ENCODE measurements at regions not wholly inside any gene's neighbourhood (a gene's known extent, or its start where the extent isn't known, plus 50 kb on each side); places are given as distances from the start of the nearest gene placed in this dataset.

- intact Hi-C loops (cut with micrococcal nuclease) = no loop called here
- no peak overlapping the region for H3K27ac Mint-ChIP-seq
- no peaks in the 10 kb centered on the region for H3K36me3 Mint-ChIP-seq
Measured at GRCh38 chr9:73037613-73038012, 84.8 kb upstream of the ALDH1A1 start.

GRCh38 chr9:73034962-73035361 is 82.1 kb upstream of the ALDH1A1 start:
- no peaks in the 10 kb centered on the region for H3K9me3 ChIP-seq (ENCODE audit: control insufficient read depth in 2 of 3, low read length in 3 of 3)
- Mint-ChIP-seq H3K9me3 (no peaks in the 10 kb centered on the region), H3K36me3 (no peaks in the 10 kb centered on the region), H3K4me3 (no peak overlapping the region), H3K4me1 (peaks cover 0 to 2% (median 0%) of the 10 kb centered on the region in 7 donors), H3K27ac (no peak overlapping the region), H3K27me3 (peaks cover 12 to 31% (median 19%) of the 10 kb centered on the region in 5 donors)
- ChIA-PET CTCF (no interaction called here), POLR2A (no interaction called here)
- ATAC-seq = no peak
- H3K27me3 ChIP-seq (ENCODE audit: control insufficient read depth in 2 of 2, insufficient read depth in 2 of 2, low read length in 2 of 2) = no peaks in the 10 kb centered on the region
- no peaks in the 10 kb centered on the region for H3K36me3 ChIP-seq (ENCODE audit: control insufficient read depth in 2 of 3, insufficient read depth in 3 of 3, low read length in 3 of 3)
- H3K27ac ChIP-seq (ENCODE audit: low read depth, low read length) = no peak overlapping the region
- DNase-seq = no peak
- H3K4me3 ChIP-seq (ENCODE audit: low read length) = no peak overlapping the region
- intact Hi-C loops (cut with micrococcal nuclease) = no loop called here
- no peaks in the 10 kb centered on the region for H3K4me1 ChIP-seq (ENCODE audit: control insufficient read depth in 2 of 2, insufficient read depth in 2 of 2, low read length in 2 of 2)

More at GRCh38 chr9:73037613-73038012, 84.8 kb upstream of the ALDH1A1 start:
- no peak for ATAC-seq
- H3K36me3 ChIP-seq (ENCODE audit: control insufficient read depth in 2 of 3, insufficient read depth in 3 of 3, low read length in 3 of 3) = no peaks in the 10 kb centered on the region
- no peaks in the 10 kb centered on the region for H3K4me1 ChIP-seq (ENCODE audit: control insufficient read depth in 2 of 2, insufficient read depth in 2 of 2, low read length in 2 of 2)
- H3K27me3 ChIP-seq (ENCODE audit: control insufficient read depth in 2 of 2, insufficient read depth in 2 of 2, low read length in 2 of 2) = no peaks in the 10 kb centered on the region
- H3K27ac ChIP-seq (ENCODE audit: low read depth, low read length) = no peak overlapping the region
- no peak overlapping the region for H3K4me3 ChIP-seq (ENCODE audit: low read length)
- POLR2A ChIA-PET = no interaction called here
- peaks cover 12 to 39% (median 16%) of the 10 kb centered on the region in 5 donors for H3K27me3 Mint-ChIP-seq
- H3K9me3 Mint-ChIP-seq = no peaks in the 10 kb centered on the region
- H3K9me3 ChIP-seq (ENCODE audit: control insufficient read depth in 2 of 3, low read length in 3 of 3) = no peaks in the 10 kb centered on the region
- DNase-seq = no peak
- peaks cover 0 to 2% (median 0%) of the 10 kb centered on the region in 7 donors for H3K4me1 Mint-ChIP-seq
- H3K4me3 Mint-ChIP-seq = no peak overlapping the region
- CTCF ChIA-PET = no interaction called here

GRCh38 chr9:73031350-73031749 is 78.5 kb upstream of the ALDH1A1 start:
- H3K36me3 Mint-ChIP-seq = no peaks in the 10 kb centered on the region
- Histone ChIP-seq H3K9me3 (ENCODE audit: control insufficient read depth in 2 of 3, low read length in 3 of 3) (no peaks in the 10 kb centered on the region), H3K36me3 (ENCODE audit: control insufficient read depth in 2 of 3, insufficient read depth in 3 of 3, low read length in 3 of 3) (no peaks in the 10 kb centered on the region), H3K4me3 (ENCODE audit: low read length) (no peak overlapping the region), H3K27me3 (ENCODE audit: control insufficient read depth in 2 of 2, insufficient read depth in 2 of 2, low read length in 2 of 2) (no peaks in the 10 kb centered on the region), H3K4me1 (ENCODE audit: control insufficient read depth in 2 of 2, insufficient read depth in 2 of 2, low read length in 2 of 2) (no peaks in the 10 kb centered on the region), H3K27ac (ENCODE audit: low read depth, low read length) (no peak overlapping the region)
- intact Hi-C loops (cut with micrococcal nuclease) = no loop called here
- POLR2A ChIA-PET = interaction anchor here (0.7 kb wide), 1 partner anchor 32 kb away, joined by 3 read pairs; no protein-coding TSS in a partner anchor
- H3K4me1 Mint-ChIP-seq = no peaks in the 10 kb centered on the region
- H3K9me3 Mint-ChIP-seq = no peaks in the 10 kb centered on the region
- H3K27ac Mint-ChIP-seq = no peak overlapping the region
- ATAC-seq = no peak
- no peak for DNase-seq
- H3K27me3 Mint-ChIP-seq = peaks cover 0 to 20% (median 17%) of the 10 kb centered on the region in 5 donors
- CTCF ChIA-PET = no interaction called here
- H3K4me3 Mint-ChIP-seq = no peak overlapping the region

GRCh38 chr9:73030370-73031030 is 77.6 kb upstream of the ALDH1A1 start:
- ChIA-PET CTCF (no interaction called here), POLR2A (no interaction called here)
- H3K27me3 Mint-ChIP-seq = peaks cover 3 to 23% (median 17%) of the 10 kb centered on the region in 5 donors
- no peaks in the 10 kb centered on the region for H3K9me3 Mint-ChIP-seq
- no peak overlapping the region for H3K27ac ChIP-seq (ENCODE audit: low read depth, low read length)
- H3K36me3 Mint-ChIP-seq = no peaks in the 10 kb centered on the region
- intact Hi-C loops (cut with micrococcal nuclease) = no loop called here
- H3K36me3 ChIP-seq (ENCODE audit: control insufficient read depth in 2 of 3, insufficient read depth in 3 of 3, low read length in 3 of 3) = no peaks in the 10 kb centered on the region
- H3K4me3 Mint-ChIP-seq = no peak overlapping the region
- H3K27me3 ChIP-seq (ENCODE audit: control insufficient read depth in 2 of 2, insufficient read depth in 2 of 2, low read length in 2 of 2) = no peaks in the 10 kb centered on the region
- no peak for ATAC-seq
- no peaks in the 10 kb centered on the region for H3K4me1 ChIP-seq (ENCODE audit: control insufficient read depth in 2 of 2, insufficient read depth in 2 of 2, low read length in 2 of 2)
- H3K4me3 ChIP-seq (ENCODE audit: low read length) = no peak overlapping the region
- H3K4me1 Mint-ChIP-seq = no peaks in the 10 kb centered on the region
- no peaks in the 10 kb centered on the region for H3K9me3 ChIP-seq (ENCODE audit: control insufficient read depth in 2 of 3, low read length in 3 of 3)
- DNase-seq = no peak
- H3K27ac Mint-ChIP-seq = no peak overlapping the region

GRCh38 chr9:73029346-73029745 is 76.5 kb upstream of the ALDH1A1 start:
- H3K9me3 Mint-ChIP-seq = no peaks in the 10 kb centered on the region
- POLR2A ChIA-PET = no interaction called here
- Histone ChIP-seq H3K27ac (ENCODE audit: low read depth, low read length) (no peak overlapping the region), H3K4me3 (ENCODE audit: low read length) (no peak overlapping the region), H3K4me1 (ENCODE audit: control insufficient read depth in 2 of 2, insufficient read depth in 2 of 2, low read length in 2 of 2) (no peaks in the 10 kb centered on the region), H3K27me3 (ENCODE audit: control insufficient read depth in 2 of 2, insufficient read depth in 2 of 2, low read length in 2 of 2) (no peaks in the 10 kb centered on the region), H3K9me3 (ENCODE audit: control insufficient read depth in 2 of 3, low read length in 3 of 3) (no peaks in the 10 kb centered on the region), H3K36me3 (ENCODE audit: control insufficient read depth in 2 of 3, insufficient read depth in 3 of 3, low read length in 3 of 3) (no peaks in the 10 kb centered on the region)
- peaks cover 8 to 25% (median 11%) of the 10 kb centered on the region in 5 donors for H3K27me3 Mint-ChIP-seq
- DNase-seq (no peak), ATAC-seq (no peak)
- H3K4me1 Mint-ChIP-seq = no peaks in the 10 kb centered on the region
- H3K4me3 Mint-ChIP-seq = no peak overlapping the region
- intact Hi-C loops (cut with micrococcal nuclease) = no loop called here
- H3K27ac Mint-ChIP-seq = no peak overlapping the region
- no peaks in the 10 kb centered on the region for H3K36me3 Mint-ChIP-seq
- CTCF ChIA-PET = no interaction called here

GRCh38 chr9:73026375-73026774 is 73.5 kb upstream of the ALDH1A1 start:
- H3K27ac ChIP-seq (ENCODE audit: low read depth, low read length) = no peak overlapping the region
- H3K4me3 ChIP-seq (ENCODE audit: low read length) = no peak overlapping the region
- intact Hi-C loops (cut with micrococcal nuclease) = no loop called here
- DNase-seq (no peak), ATAC-seq (no peak)
- ChIA-PET CTCF (interaction anchor here (1.1 kb wide), 1 partner anchor 987 kb away, joined by 3 read pairs; no protein-coding TSS in a partner anchor), POLR2A (no interaction called here)
- Mint-ChIP-seq H3K9me3 (no peaks in the 10 kb centered on the region), H3K4me3 (no peak overlapping the region), H3K36me3 (no peaks in the 10 kb centered on the region), H3K4me1 (peaks cover 0 to 10% (median 7%) of the 10 kb centered on the region in 7 donors), H3K27me3 (peaks cover 8 to 32% (median 19%) of the 10 kb centered on the region in 5 donors), H3K27ac (no peak overlapping the region)
- H3K9me3 ChIP-seq (ENCODE audit: control insufficient read depth in 2 of 3, low read length in 3 of 3) = no peaks in the 10 kb centered on the region
- H3K27me3 ChIP-seq (ENCODE audit: control insufficient read depth in 2 of 2, insufficient read depth in 2 of 2, low read length in 2 of 2) = no peaks in the 10 kb centered on the region
- H3K4me1 ChIP-seq (ENCODE audit: control insufficient read depth in 2 of 2, insufficient read depth in 2 of 2, low read length in 2 of 2) = no peaks in the 10 kb centered on the region
- no peaks in the 10 kb centered on the region for H3K36me3 ChIP-seq (ENCODE audit: control insufficient read depth in 2 of 3, insufficient read depth in 3 of 3, low read length in 3 of 3)

- Mint-ChIP-seq H3K4me3 (no peak overlapping the region), H3K27ac (no peak overlapping the region), H3K4me1 (peaks cover 0 to 10% (median 7%) of the 10 kb centered on the region in 7 donors), H3K27me3 (peaks cover 16 to 36% (median 24%) of the 10 kb centered on the region in 5 donors), H3K9me3 (no peaks in the 10 kb centered on the region), H3K36me3 (no peaks in the 10 kb centered on the region)
- DNase-seq (no peak), ATAC-seq (no peak)
- H3K4me3 ChIP-seq (ENCODE audit: low read length) = no peak overlapping the region
- intact Hi-C loops (cut with micrococcal nuclease) = loop anchor here in 1 of 2 donors (5.0 kb wide), 2 partner anchors 152 to 158 kb away; no protein-coding TSS in a partner anchor
- POLR2A ChIA-PET = no interaction called here
- no peaks in the 10 kb centered on the region for H3K4me1 ChIP-seq (ENCODE audit: control insufficient read depth in 2 of 2, insufficient read depth in 2 of 2, low read length in 2 of 2)
- H3K36me3 ChIP-seq (ENCODE audit: control insufficient read depth in 2 of 3, insufficient read depth in 3 of 3, low read length in 3 of 3) = no peaks in the 10 kb centered on the region
- no peaks in the 10 kb centered on the region for H3K9me3 ChIP-seq (ENCODE audit: control insufficient read depth in 2 of 3, low read length in 3 of 3)
- CTCF ChIA-PET = no interaction called here
- no peaks in the 10 kb centered on the region for H3K27me3 ChIP-seq (ENCODE audit: control insufficient read depth in 2 of 2, insufficient read depth in 2 of 2, low read length in 2 of 2)
- H3K27ac ChIP-seq (ENCODE audit: low read depth, low read length) = no peak overlapping the region
Measured at GRCh38 chr9:73024601-73025034, 71.8 kb upstream of the ALDH1A1 start.

All from naive thymus-derived CD4-positive, alpha-beta T cell (primary cell).